Motor neuron (in vitro differentiated cells): ENCODE measurements at regions not wholly inside any gene's neighbourhood (a gene's known extent, or its start where the extent isn't known, plus 50 kb on each side); places are given as distances from the start of the nearest gene placed in this dataset.

Experiments used
- ATAC-seq, 8 experiments: fragments of 200-7000 bp; cut with Tn5 transposase; replicated peaks in 6 of 8; 2 replicates each; pipeline ENCODE4 v1.8.0; 2021; ENCODE audit warnings: mild to moderate bottlenecking in 8 of 8, moderate library complexity in 8 of 8
- H3K27ac ChIP-seq, 2 donors: fragments of 250-450 bp; sonication (Bioruptor Pico); 2 replicates each; pipeline ENCODE4 v1.9.0; 2021; ENCODE audit warnings: antibody characterized with exemption in 2 of 2, mild to moderate bottlenecking in 2 of 2, moderate library complexity in 1 of 2
- H3K4me1 ChIP-seq, 2 donors: fragments of 250-450 bp; sonication (Bioruptor Pico); replicated peaks in 1 of 2; 2 replicates each; pipeline ENCODE4 v1.6.1; 2021; ENCODE audit warnings: antibody characterized with exemption in 2 of 2, mild to moderate bottlenecking in 2 of 2, moderate library complexity in 1 of 2
- H3K4me3 ChIP-seq, 5 donors: fragments of 250-450 bp; sonication (Bioruptor Pico); 2 replicates each; pipeline ENCODE4 v1.9.0; 2021; ENCODE audit warnings: antibody characterized with exemption in 5 of 5, mild to moderate bottlenecking in 5 of 5, moderate library complexity in 4 of 5
- WGBS, 10 experiments: fragments of 450-650 bp; shearing (Covaris generic); methylation state at CpG; one replicate each; pipeline ENCODE4 v1.0.0; 2022; 5-methylcytosine and 5-hydroxymethylcytosine counted together
- in situ Hi-C, 9 experiments: fragments of 400-800 bp; cut with MboI; loops; one replicate each; pipeline ENCODE4 v1.15.0; 2021; ENCODE audit warnings: low sequenced_read_pairs in 9 of 9, low pct_unique_long_range_greater_than_20kb in 2 of 9; ENCODE audit not compliant: unreplicated experiment in 9 of 9

- in situ Hi-C loops: no loop called here
- 0 to 95% (median 77%) methylated on average over 1 to 5 of the region's 5 CpGs; no CpG with 5 or more reads in 1 of the 10 experiments for WGBS, 10 experiments
Observed at GRCh38 chr3:34362910-34363309, 564.5 kb downstream of the PDCD6IP start.

GRCh38 chr3:34363881-34364280 is 565.5 kb downstream of the PDCD6IP start:
- H3K4me1 ChIP-seq: no peaks in the 10 kb centered on the region
- ATAC-seq: no peak
- in situ Hi-C loops: no loop called here
- H3K27ac ChIP-seq: no peak overlapping the region
- H3K4me3 ChIP-seq: no peak overlapping the region

More at GRCh38 chr3:34362910-34363309, 564.5 kb downstream of the PDCD6IP start:
- Histone ChIP-seq H3K27ac (no peak overlapping the region), H3K4me1 (no peaks in the 10 kb centered on the region), H3K4me3 (no peak overlapping the region)
- ATAC-seq: no peak

GRCh38 chr3:34364335-34364734 is 565.9 kb downstream of the PDCD6IP start:
- in situ Hi-C loops: no loop called here
- Histone ChIP-seq H3K4me3 (no peak overlapping the region), H3K27ac (no peak overlapping the region), H3K4me1 (no peaks in the 10 kb centered on the region)
- WGBS, 10 experiments: 0 to 67% (median 40%) methylated on average over 1 to 2 of the region's 2 CpGs; no CpG with 5 or more reads in 4 of the 10 experiments
- no peak for ATAC-seq

- 6 to 100% (median 79%) methylated on average over 1 to 3 of the region's 3 CpGs for WGBS, 10 experiments
- no peak overlapping the region for H3K27ac ChIP-seq
- H3K4me3 ChIP-seq: no peak overlapping the region
- in situ Hi-C loops: no loop called here
- no peaks in the 10 kb centered on the region for H3K4me1 ChIP-seq
- no peak for ATAC-seq
Observed at GRCh38 chr3:34365231-34365630, 566.8 kb downstream of the PDCD6IP start.

GRCh38 chr3:34365771-34366170 is 567.3 kb downstream of the PDCD6IP start:
- Histone ChIP-seq H3K4me3 (no peak overlapping the region), H3K27ac (no peak overlapping the region), H3K4me1 (no peaks in the 10 kb centered on the region)
- 0 to 95% (median 79%) methylated on average over 1 to 2 of the region's 2 CpGs; no CpG with 5 or more reads in 5 of the 10 experiments for WGBS, 10 experiments
- in situ Hi-C loops: no loop called here
- ATAC-seq: no peak

GRCh38 chr3:34367521-34367920 is 569.1 kb downstream of the PDCD6IP start:
- Histone ChIP-seq H3K4me1 (no peaks in the 10 kb centered on the region), H3K4me3 (no peak overlapping the region), H3K27ac (no peak overlapping the region)
- ATAC-seq: no peak
- in situ Hi-C loops: no loop called here
- WGBS, 10 experiments: 0 to 100% (median 85%) methylated on average over 1 of the region's 1 CpG; no CpG with 5 or more reads in 4 of the 10 experiments

- in situ Hi-C loops: no loop called here
- no peak for ATAC-seq
- H3K4me3 ChIP-seq: no peak overlapping the region
- H3K4me1 ChIP-seq: no peaks in the 10 kb centered on the region
- H3K27ac ChIP-seq: no peak overlapping the region
Observed at GRCh38 chr3:34374521-34374920, 576.1 kb downstream of the PDCD6IP start.

- Histone ChIP-seq H3K4me3 (no peak overlapping the region), H3K27ac (no peak overlapping the region), H3K4me1 (no peaks in the 10 kb centered on the region)
- no peak for ATAC-seq
- in situ Hi-C loops: no loop called here
- 0 to 66% (median 1%) methylated on average over 1 to 4 of the region's 4 CpGs; no CpG with 5 or more reads in 4 of the 10 experiments for WGBS, 10 experiments
Observed at GRCh38 chr3:34376691-34377090, 578.3 kb downstream of the PDCD6IP start.

GRCh38 chr3:34377961-34378360 is 579.5 kb downstream of the PDCD6IP start:
- 55 to 100% (median 88%) methylated on average over 2 to 5 of the region's 6 CpGs; no CpG with 5 or more reads in 4 of the 10 experiments for WGBS, 10 experiments
- in situ Hi-C loops: no loop called here

GRCh38 chr3:34381243-34381642 is 582.8 kb downstream of the PDCD6IP start:
- Histone ChIP-seq H3K4me3 (no peak overlapping the region), H3K4me1 (no peaks in the 10 kb centered on the region), H3K27ac (no peak overlapping the region)
- in situ Hi-C loops: no loop called here
- ATAC-seq: no peak

More at GRCh38 chr3:34377961-34378360, 579.5 kb downstream of the PDCD6IP start:
- no peak overlapping the region for H3K4me3 ChIP-seq
- no peak for ATAC-seq
- no peak overlapping the region for H3K27ac ChIP-seq
- no peaks in the 10 kb centered on the region for H3K4me1 ChIP-seq

- no peak for ATAC-seq
Observed at GRCh38 chr3:34382859-34383258, 584.4 kb downstream of the PDCD6IP start.

GRCh38 chr3:34386309-34386708 is 587.9 kb downstream of the PDCD6IP start:
- no peak overlapping the region for H3K4me3 ChIP-seq
- no peak overlapping the region for H3K27ac ChIP-seq
- in situ Hi-C loops: no loop called here
- H3K4me1 ChIP-seq: no peaks in the 10 kb centered on the region
- no peak for ATAC-seq

More at GRCh38 chr3:34382859-34383258, 584.4 kb downstream of the PDCD6IP start:
- H3K4me3 ChIP-seq: no peak overlapping the region
- WGBS, 10 experiments: 0 to 91% (median 86%) methylated on average over 2 to 3 of the region's 3 CpGs
- H3K4me1 ChIP-seq: no peaks in the 10 kb centered on the region
- in situ Hi-C loops: no loop called here
- no peak overlapping the region for H3K27ac ChIP-seq

- in situ Hi-C loops: no loop called here
- Histone ChIP-seq H3K4me3 (no peak overlapping the region), H3K27ac (no peak overlapping the region), H3K4me1 (no peaks in the 10 kb centered on the region)
- 6 to 96% (median 78%) methylated on average over 2 to 7 of the region's 7 CpGs; no CpG with 5 or more reads in 1 of the 10 experiments for WGBS, 10 experiments
- ATAC-seq: no peak
Observed at GRCh38 chr3:34387826-34388564, 589.6 kb downstream of the PDCD6IP start.

GRCh38 chr3:34388830-34389229 is 590.4 kb downstream of the PDCD6IP start:
- H3K4me1 ChIP-seq: no peaks in the 10 kb centered on the region
- H3K27ac ChIP-seq: no peak overlapping the region
- no peak overlapping the region for H3K4me3 ChIP-seq
- 0 to 100% (median 49%) methylated on average over 1 to 2 of the region's 2 CpGs; no CpG with 5 or more reads in 4 of the 10 experiments for WGBS, 10 experiments
- in situ Hi-C loops: no loop called here
- peak in 2 of 8 experiments; percentile 20 to 66 for ATAC-seq
